SKM-1 (cell line): ENCODE measurements at regions not wholly inside any gene's neighbourhood (a gene's known extent, or its start where the extent isn't known, plus 50 kb on each side); places are given as distances from the start of the nearest gene placed in this dataset.
"Not testable (repeated sequence)": the region's sequence is repeated elsewhere in the genome, so short reads cannot be mapped to it uniquely, and the experiment has no call there.

Experiments
- DNase-seq: peaks from one replicate; lab custom pipeline; 2025; ENCODE audit not compliant: unreplicated experiment; lab: John Stamatoyannopoulos, UW

- DNase-seq = no peak
Observed at GRCh38 chr14:104230946-104231345, 92.6 kb downstream of the KIF26A start.

- no peak for DNase-seq
Observed at GRCh38 chr14:104232070-104232484, 93.7 kb downstream of the KIF26A start.

- DNase-seq = not testable (repeated sequence)
Observed at GRCh38 chr14:104234007-104234786, 95.8 kb downstream of the KIF26A start.

GRCh38 chr14:104235686-104236085, 97.3 kb downstream of the KIF26A start:
- DNase-seq = no peak

GRCh38 chr14:104237651-104238423, 99.5 kb downstream of the KIF26A start:
- DNase-seq = no peak

GRCh38 chr14:104238424-104239184, 100.2 kb downstream of the KIF26A start:
- no peak for DNase-seq

GRCh38 chr14:104239185-104239775, 100.9 kb downstream of the KIF26A start:
- no peak for DNase-seq

GRCh38 chr14:104239861-104240301, 101.5 kb downstream of the KIF26A start:
- no peak for DNase-seq

- no peak for DNase-seq
Observed at GRCh38 chr14:104240434-104241157, 102.2 kb downstream of the KIF26A start.

- no peak for DNase-seq
Observed at GRCh38 chr14:104243200-104243599, 104.8 kb downstream of the KIF26A start.

GRCh38 chr14:104244221-104245011, 106.0 kb downstream of the KIF26A start:
- no peak for DNase-seq

GRCh38 chr14:104245075-104245474, 106.7 kb downstream of the KIF26A start:
- no peak for DNase-seq

- no peak for DNase-seq
Observed at GRCh38 chr14:104245723-104246122, 107.3 kb downstream of the KIF26A start.

GRCh38 chr14:104246401-104247335, 108.3 kb downstream of the KIF26A start:
- no peak for DNase-seq

GRCh38 chr14:104247336-104248202, 109.2 kb downstream of the KIF26A start:
- no peak for DNase-seq

GRCh38 chr14:104248203-104249055, 110.0 kb downstream of the KIF26A start:
- no peak for DNase-seq

- no peak for DNase-seq
Observed at GRCh38 chr14:104249089-104249488, 110.7 kb downstream of the KIF26A start.
